ENCODE measurements at regions not wholly inside any gene's neighbourhood (a gene's known extent, or its start where the extent isn't known, plus 50 kb on each side); places are given as distances from the start of the nearest gene placed in this dataset.

GRCh38 chr22:48532986-48533385, 1294.7 kb downstream of the BRD1 start:
- H3K27me3 ChIP-seq (replicated peaks; ENCODE audit: insufficient read depth, low read length), result no peaks in the 10 kb centered on the region
- H3K9me2 ChIP-seq (replicated peaks; ENCODE audit: insufficient read depth, low read length), result no peaks in the 10 kb centered on the region
- H2AFZ ChIP-seq (ENCODE audit: low read length), result no peak overlapping the region
- peaks cover 17% of the 10 kb centered on the region for H3K79me2 ChIP-seq (ENCODE audit: low read length)
- H4K20me1 ChIP-seq (ENCODE audit: insufficient read depth, low read length), result no peaks in the 10 kb centered on the region
- no peak for DNase-seq
- H3K27ac ChIP-seq (ENCODE audit: low read length), result no peak overlapping the region
- H3K36me3 ChIP-seq (replicated peaks; ENCODE audit: insufficient read depth, low read length), result no peaks in the 10 kb centered on the region
- H3K9me3 ChIP-seq (replicated peaks; ENCODE audit: insufficient read depth, low read length), result no peaks in the 10 kb centered on the region
- no peaks in the 10 kb centered on the region for H3F3A ChIP-seq (ENCODE audit: insufficient read depth, low read length)
- TF ChIP-seq EZH2phosphoT487 (IDR thresholded peaks at IDR 0.05; ENCODE audit: low read length), result no peak
- no peak for TF ChIP-seq CTCF (IDR thresholded peaks at IDR 0.05; ENCODE audit: low read length)
- no peak for TF ChIP-seq EZH2 (optimal IDR thresholded peaks at IDR 0.05; ENCODE audit: low read depth, low read length)
- no peaks in the 10 kb centered on the region for H3K4me1 ChIP-seq (ENCODE audit: low read length)
- no peak overlapping the region for H3K4me2 ChIP-seq (ENCODE audit: low read depth, low read length)
- H3K9ac ChIP-seq (ENCODE audit: low read length), result no peak overlapping the region
- H3K4me3 ChIP-seq (ENCODE audit: low read length), result no peak overlapping the region

- H3K79me2 ChIP-seq (ENCODE audit: low read length), result peaks cover 20% of the 10 kb centered on the region; the same call in 1 of the 2 replicates
- H3K4me1 ChIP-seq (ENCODE audit: low read length), result no peaks in the 10 kb centered on the region
- no peaks in the 10 kb centered on the region for H4K20me1 ChIP-seq (ENCODE audit: insufficient read depth, low read length)
- no peak overlapping the region for H3K27ac ChIP-seq (ENCODE audit: low read length)
- H3K4me2 ChIP-seq (ENCODE audit: low read depth, low read length), result no peak overlapping the region
- H3K9ac ChIP-seq (ENCODE audit: low read length), result no peak overlapping the region
- no peaks in the 10 kb centered on the region for H3F3A ChIP-seq (ENCODE audit: insufficient read depth, low read length)
- no peak overlapping the region for H2AFZ ChIP-seq (ENCODE audit: low read length)
- no peaks in the 10 kb centered on the region for H3K9me3 ChIP-seq (replicated peaks; ENCODE audit: insufficient read depth, low read length)
- no peak for TF ChIP-seq EZH2 (optimal IDR thresholded peaks at IDR 0.05; ENCODE audit: low read depth, low read length)
- no peak for TF ChIP-seq EZH2phosphoT487 (IDR thresholded peaks at IDR 0.05; ENCODE audit: low read length)
- TF ChIP-seq CTCF (IDR thresholded peaks at IDR 0.05; ENCODE audit: low read length), result no peak
- no peak overlapping the region for H3K4me3 ChIP-seq (ENCODE audit: low read length)
- no peaks in the 10 kb centered on the region for H3K9me2 ChIP-seq (replicated peaks; ENCODE audit: insufficient read depth, low read length)
- no peaks in the 10 kb centered on the region for H3K27me3 ChIP-seq (replicated peaks; ENCODE audit: insufficient read depth, low read length)
- no peaks in the 10 kb centered on the region for H3K36me3 ChIP-seq (replicated peaks; ENCODE audit: insufficient read depth, low read length)
- DNase-seq, result no peak
These were observed 1295.8 kb downstream of the BRD1 start for GRCh38 chr22:48531761-48532435.

GRCh38 chr22:48531108-48531507, 1296.6 kb downstream of the BRD1 start:
- Histone ChIP-seq H3K4me1 (ENCODE audit: low read length) (no peaks in the 10 kb centered on the region), H3K36me3 (replicated peaks; ENCODE audit: insufficient read depth, low read length) (no peaks in the 10 kb centered on the region), H3K79me2 (ENCODE audit: low read length) (peaks cover 21% of the 10 kb centered on the region; the same call in 1 of the 2 replicates), H3K27me3 (replicated peaks; ENCODE audit: insufficient read depth, low read length) (no peaks in the 10 kb centered on the region), H3F3A (ENCODE audit: insufficient read depth, low read length) (no peaks in the 10 kb centered on the region), H3K27ac (ENCODE audit: low read length) (no peak overlapping the region), H3K9ac (ENCODE audit: low read length) (no peak overlapping the region), H2AFZ (ENCODE audit: low read length) (no peak overlapping the region), H3K4me3 (ENCODE audit: low read length) (no peak overlapping the region), H4K20me1 (ENCODE audit: insufficient read depth, low read length) (no peaks in the 10 kb centered on the region), H3K9me3 (replicated peaks; ENCODE audit: insufficient read depth, low read length) (no peaks in the 10 kb centered on the region), H3K4me2 (ENCODE audit: low read depth, low read length) (no peak overlapping the region), H3K9me2 (replicated peaks; ENCODE audit: insufficient read depth, low read length) (no peaks in the 10 kb centered on the region)
- DNase-seq, result no peak
- no peak for TF ChIP-seq EZH2 (optimal IDR thresholded peaks at IDR 0.05; ENCODE audit: low read depth, low read length)
- TF ChIP-seq CTCF (IDR thresholded peaks at IDR 0.05; ENCODE audit: low read length), result no peak
- TF ChIP-seq EZH2phosphoT487 (IDR thresholded peaks at IDR 0.05; ENCODE audit: low read length), result no peak

Measured in MM.1S (cell line).